ENCODE measurements at regions not wholly inside any gene's neighbourhood (a gene's known extent, or its start where the extent isn't known, plus 50 kb on each side); places are given as distances from the start of the nearest gene placed in this dataset.

- H3K27me3 Mint-ChIP-seq: peaks cover 14% of the 10 kb centered on the region
- POLR2A ChIA-PET: no interaction called here
- no peaks in the 10 kb centered on the region for H3K4me1 Mint-ChIP-seq
- no peak overlapping the region for H3K4me3 Mint-ChIP-seq
- ATAC-seq (ENCODE audit: low read depth) (no peak), DNase-seq (no peak)
- no peaks in the 10 kb centered on the region for H3K9me3 Mint-ChIP-seq
- H3K36me3 Mint-ChIP-seq: no peaks in the 10 kb centered on the region
- no peak overlapping the region for H3K27ac Mint-ChIP-seq
These were observed 58.5 kb upstream of the TSLP start for GRCh38 chr5:111013011-111013410.

- no peaks in the 10 kb centered on the region for H3K36me3 Mint-ChIP-seq
- POLR2A ChIA-PET: no interaction called here
These were observed 54.7 kb upstream of the TSLP start for GRCh38 chr5:111016801-111017200.

GRCh38 chr5:111017731-111018130 lies 53.8 kb upstream of the TSLP start:
- POLR2A ChIA-PET: no interaction called here

More at GRCh38 chr5:111016801-111017200, 54.7 kb upstream of the TSLP start:
- H3K27ac Mint-ChIP-seq: no peak overlapping the region
- ATAC-seq (ENCODE audit: low read depth) (no peak), DNase-seq (no peak)
- H3K4me1 Mint-ChIP-seq: no peaks in the 10 kb centered on the region
- no peak overlapping the region for H3K4me3 Mint-ChIP-seq
- no peaks in the 10 kb centered on the region for H3K9me3 Mint-ChIP-seq
- peaks cover 20% of the 10 kb centered on the region for H3K27me3 Mint-ChIP-seq

More at GRCh38 chr5:111017731-111018130, 53.8 kb upstream of the TSLP start:
- peaks cover 16% of the 10 kb centered on the region for H3K27me3 Mint-ChIP-seq
- H3K9me3 Mint-ChIP-seq: no peaks in the 10 kb centered on the region
- ATAC-seq (ENCODE audit: low read depth): no peak
- H3K36me3 Mint-ChIP-seq: no peaks in the 10 kb centered on the region
- no peak overlapping the region for H3K27ac Mint-ChIP-seq
- H3K4me3 Mint-ChIP-seq: no peak overlapping the region
- H3K4me1 Mint-ChIP-seq: no peaks in the 10 kb centered on the region
- DNase-seq: no peak
